ENCODE measurements at regions not wholly inside any gene's neighbourhood (a gene's known extent, or its start where the extent isn't known, plus 50 kb on each side); places are given as distances from the start of the nearest gene placed in this dataset.

- TF ChIP-seq, protein P1, sequence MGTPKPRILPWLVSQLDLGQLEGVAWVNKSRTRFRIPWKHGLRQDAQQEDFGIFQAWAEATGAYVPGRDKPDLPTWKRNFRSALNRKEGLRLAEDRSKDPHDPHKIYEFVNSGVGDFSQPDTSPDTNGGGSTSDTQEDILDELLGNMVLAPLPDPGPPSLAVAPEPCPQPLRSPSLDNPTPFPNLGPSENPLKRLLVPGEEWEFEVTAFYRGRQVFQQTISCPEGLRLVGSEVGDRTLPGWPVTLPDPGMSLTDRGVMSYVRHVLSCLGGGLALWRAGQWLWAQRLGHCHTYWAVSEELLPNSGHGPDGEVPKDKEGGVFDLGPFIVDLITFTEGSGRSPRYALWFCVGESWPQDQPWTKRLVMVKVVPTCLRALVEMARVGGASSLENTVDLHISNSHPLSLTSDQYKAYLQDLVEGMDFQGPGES (IDR thresholded peaks at IDR 0.05; ENCODE audit: low read depth, low read length): no peak
- TF ChIP-seq CHD2 (IDR thresholded peaks at IDR 0.05; ENCODE audit: low read length, partially characterized antibody) (no peak), YY1 (IDR thresholded peaks at IDR 0.05; ENCODE audit: low read depth) (no peak), EP300 (IDR thresholded peaks at IDR 0.05; ENCODE audit: borderline replicate concordance in 1 of 2, low read depth in 1 of 2, low read length in 1 of 2) (no peak)
Measured at GRCh38 chr1:192913683-192914082, 104.8 kb downstream of the RGS2 start (continued).

- TF ChIP-seq RFX5 (IDR thresholded peaks at IDR 0.05; ENCODE audit: low read length) (no peak), TCF12 (IDR thresholded peaks at IDR 0.05) (no peak), FOSL2 (IDR thresholded peaks at IDR 0.05; ENCODE audit: borderline replicate concordance, low read depth) (no peak), TAF1 (IDR thresholded peaks at IDR 0.05; ENCODE audit: borderline replicate concordance, low read depth, low read length) (no peak), POLR2AphosphoS5 (IDR thresholded peaks at IDR 0.05; ENCODE audit: low read depth, low read length) (no peak), FOXJ3 (CRISPR knock-in tag; IDR thresholded peaks at IDR 0.05) (no peak)
- TF ChIP-seq, protein P2, sequence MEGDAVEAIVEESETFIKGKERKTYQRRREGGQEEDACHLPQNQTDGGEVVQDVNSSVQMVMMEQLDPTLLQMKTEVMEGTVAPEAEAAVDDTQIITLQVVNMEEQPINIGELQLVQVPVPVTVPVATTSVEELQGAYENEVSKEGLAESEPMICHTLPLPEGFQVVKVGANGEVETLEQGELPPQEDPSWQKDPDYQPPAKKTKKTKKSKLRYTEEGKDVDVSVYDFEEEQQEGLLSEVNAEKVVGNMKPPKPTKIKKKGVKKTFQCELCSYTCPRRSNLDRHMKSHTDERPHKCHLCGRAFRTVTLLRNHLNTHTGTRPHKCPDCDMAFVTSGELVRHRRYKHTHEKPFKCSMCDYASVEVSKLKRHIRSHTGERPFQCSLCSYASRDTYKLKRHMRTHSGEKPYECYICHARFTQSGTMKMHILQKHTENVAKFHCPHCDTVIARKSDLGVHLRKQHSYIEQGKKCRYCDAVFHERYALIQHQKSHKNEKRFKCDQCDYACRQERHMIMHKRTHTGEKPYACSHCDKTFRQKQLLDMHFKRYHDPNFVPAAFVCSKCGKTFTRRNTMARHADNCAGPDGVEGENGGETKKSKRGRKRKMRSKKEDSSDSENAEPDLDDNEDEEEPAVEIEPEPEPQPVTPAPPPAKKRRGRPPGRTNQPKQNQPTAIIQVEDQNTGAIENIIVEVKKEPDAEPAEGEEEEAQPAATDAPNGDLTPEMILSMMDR (IDR thresholded peaks at IDR 0.05): no peak
- Histone ChIP-seq H3K4me1 (ENCODE audit: control insufficient read depth in 1 of 2, insufficient read depth in 2 of 2, low read depth in 1 of 2, low read length in 1 of 2) (no peaks in the 10 kb centered on the region), H3K27me3 (ENCODE audit: insufficient read depth) (no peaks in the 10 kb centered on the region), H3K27ac (ENCODE audit: low read depth in 2 of 2, low read length in 1 of 2) (no peak overlapping the region), H3K36me3 (replicated peaks in 1 of 2; ENCODE audit: control insufficient read depth in 1 of 2, insufficient read depth in 2 of 2, low read length in 1 of 2) (no peaks in the 10 kb centered on the region), H4K20me1 (ENCODE audit: insufficient read depth) (no peaks in the 10 kb centered on the region), H3K9ac (no peak overlapping the region), H3K9me3 (no peaks in the 10 kb centered on the region), H2AFZ (ENCODE audit: low read depth) (no peak overlapping the region), H3F3A (replicated peaks; ENCODE audit: insufficient read depth) (no peaks in the 10 kb centered on the region), H3K9me2 (no peaks in the 10 kb centered on the region), H3K79me2 (ENCODE audit: insufficient read depth) (no peaks in the 10 kb centered on the region), H3K4me3 (ENCODE audit: low read depth in 2 of 2, low read length in 1 of 2) (no peak overlapping the region), H3K4me2 (no peak overlapping the region)
- ChIA-PET POLR2A (no interaction called here), CTCF (interaction anchor here (0.6 to 0.9 kb wide), 2 partner anchors 33 to 215 kb away, joined by 3 to 4 read pairs; no protein-coding TSS in a partner anchor)
- DNase-seq: no peak
- WGBS (ENCODE audit: low lambda C conversion rate): 90% methylated on average over 1 of the region's 1 CpG
Measured at GRCh38 chr1:192914092-192914491, 105.3 kb downstream of the RGS2 start.

GRCh38 chr1:192914696-192915095 lies 105.9 kb downstream of the RGS2 start:
- ChIA-PET POLR2A (no interaction called here), CTCF (interaction anchor here (0.6 kb wide), 1 partner anchor 251 kb away, joined by 3 read pairs; no protein-coding TSS in a partner anchor)
- no peak overlapping the region for H2AFZ ChIP-seq (ENCODE audit: low read depth)
- no peaks in the 10 kb centered on the region for H3K27me3 ChIP-seq (ENCODE audit: insufficient read depth)
- no peak overlapping the region for H3K27ac ChIP-seq (ENCODE audit: low read depth in 2 of 2, low read length in 1 of 2)
- no peak overlapping the region for H3K4me3 ChIP-seq (ENCODE audit: low read depth in 2 of 2, low read length in 1 of 2)
- H3K9ac ChIP-seq: no peak overlapping the region
- H3K79me2 ChIP-seq (ENCODE audit: insufficient read depth): no peaks in the 10 kb centered on the region
- no peak overlapping the region for H3K4me2 ChIP-seq
- no peaks in the 10 kb centered on the region for H3K36me3 ChIP-seq (replicated peaks in 1 of 2; ENCODE audit: control insufficient read depth in 1 of 2, insufficient read depth in 2 of 2, low read length in 1 of 2)
- H3K4me1 ChIP-seq (ENCODE audit: control insufficient read depth in 1 of 2, insufficient read depth in 2 of 2, low read depth in 1 of 2, low read length in 1 of 2): no peaks in the 10 kb centered on the region
- 72% methylated on average over 2 of the region's 2 CpGs for WGBS (ENCODE audit: low lambda C conversion rate)
- H3F3A ChIP-seq (replicated peaks; ENCODE audit: insufficient read depth): no peaks in the 10 kb centered on the region
- H3K9me3 ChIP-seq: no peaks in the 10 kb centered on the region
- H3K9me2 ChIP-seq: no peaks in the 10 kb centered on the region
- DNase-seq: no peak
- H4K20me1 ChIP-seq (ENCODE audit: insufficient read depth): no peaks in the 10 kb centered on the region
- no peak for TF ChIP-seq RCOR1 (IDR thresholded peaks at IDR 0.05; ENCODE audit: low read length)
- TF ChIP-seq SMC3 (IDR thresholded peaks at IDR 0.05; ENCODE audit: low read depth, low read length): no peak
- TF ChIP-seq GABPA (IDR thresholded peaks at IDR 0.05; ENCODE audit: low read depth): no peak
- no peak for TF ChIP-seq MAX (IDR thresholded peaks at IDR 0.05; ENCODE audit: low read depth)
- no peak for TF ChIP-seq EP300 (IDR thresholded peaks at IDR 0.05; ENCODE audit: borderline replicate concordance in 1 of 2, low read depth in 1 of 2, low read length in 1 of 2)
- TF ChIP-seq SIN3A (IDR thresholded peaks at IDR 0.05; ENCODE audit: borderline replicate concordance, low read depth, low read length): no peak
- TF ChIP-seq RFX5 (IDR thresholded peaks at IDR 0.05; ENCODE audit: low read length): no peak
- TF ChIP-seq NFIC (IDR thresholded peaks at IDR 0.05; ENCODE audit: borderline replicate concordance): no peak
- TF ChIP-seq, protein P1 (IDR thresholded peaks at IDR 0.05; ENCODE audit: low read depth, low read length): no peak
- TF ChIP-seq USF2 (IDR thresholded peaks at IDR 0.05; ENCODE audit: borderline replicate concordance, low read depth, low read length): no peak
- no peak for TF ChIP-seq MXI1 (IDR thresholded peaks at IDR 0.05; ENCODE audit: low read depth, low read length)
- no peak for TF ChIP-seq FOSL2 (IDR thresholded peaks at IDR 0.05; ENCODE audit: borderline replicate concordance, low read depth)
- no peak for TF ChIP-seq TEAD4 (IDR thresholded peaks at IDR 0.05; ENCODE audit: borderline replicate concordance, insufficient read depth)
- TF ChIP-seq RXRA (IDR thresholded peaks at IDR 0.05; ENCODE audit: borderline replicate concordance, low read depth): no peak
- no peak for TF ChIP-seq FOXJ3 (CRISPR knock-in tag; IDR thresholded peaks at IDR 0.05)
- no peak for TF ChIP-seq CHD2 (IDR thresholded peaks at IDR 0.05; ENCODE audit: low read length, partially characterized antibody)
